ENCODE measurements at regions not wholly inside any gene's neighbourhood (a gene's known extent, or its start where the extent isn't known, plus 50 kb on each side); places are given as distances from the start of the nearest gene placed in this dataset.

DNA sequence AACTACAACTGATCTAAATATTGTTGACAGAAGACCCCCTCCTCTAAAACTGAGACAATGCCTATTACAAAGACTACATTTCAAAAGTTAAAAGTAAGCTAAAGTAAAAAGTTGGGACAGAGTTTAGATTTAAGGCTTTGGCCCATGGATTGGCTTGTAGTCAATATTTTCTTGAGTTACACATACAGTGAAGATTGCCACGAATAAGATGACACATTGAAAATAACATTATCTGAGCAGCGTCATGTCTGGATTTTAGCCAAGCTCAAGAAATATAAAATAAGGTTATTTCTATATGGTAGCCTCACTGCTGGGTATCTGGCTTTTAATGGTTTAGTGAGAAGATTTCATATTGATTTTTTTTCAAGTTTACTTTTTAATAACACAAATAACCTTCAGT, 266.2 kb upstream of the LDB2 start:
- Histone ChIP-seq H3K4me3 (no peak overlapping the region), H3K9me3 (no peaks in the 10 kb centered on the region), H3K27me3 (no peaks in the 10 kb centered on the region), H3K27ac (no peak overlapping the region), H3K36me3 (no peaks in the 10 kb centered on the region), H3K4me1 (no peaks in the 10 kb centered on the region)
- no peak for ATAC-seq
- no peak for TF ChIP-seq CTCF (IDR thresholded peaks at IDR 0.05)
- no peak for DNase-seq
- intact Hi-C loops (cut with DNase I): no loop called here

DNA sequence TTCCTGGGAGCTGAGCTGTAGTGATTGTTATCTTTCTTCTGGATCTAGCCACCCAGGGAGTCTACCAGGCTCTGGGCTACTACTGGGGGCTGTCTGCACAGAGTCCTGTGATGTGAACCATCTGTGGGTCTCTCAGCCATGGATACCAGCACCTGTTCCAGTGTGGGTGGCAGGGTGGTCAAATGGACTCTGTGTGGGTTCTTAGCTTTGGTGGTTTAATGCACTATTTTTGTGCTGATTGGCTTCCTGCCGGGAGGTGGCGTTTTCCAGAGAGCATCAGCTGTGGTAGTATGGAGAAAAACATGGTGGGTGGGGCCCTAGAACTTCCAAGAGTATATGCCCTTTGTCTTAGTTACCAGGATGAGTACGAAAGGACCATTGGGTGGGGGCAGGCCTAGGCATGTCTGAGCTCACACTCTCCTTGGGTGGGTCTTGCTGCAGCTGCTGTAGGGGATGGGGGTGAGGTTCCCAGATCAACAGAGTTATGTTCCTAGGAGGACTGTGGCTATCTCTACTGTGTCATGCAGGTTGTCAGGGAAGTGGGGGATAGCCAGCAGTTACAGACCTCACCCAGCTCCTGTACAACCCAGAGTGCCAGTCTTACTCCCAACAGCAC, 264.8 kb upstream of the LDB2 start:
- Histone ChIP-seq H3K27me3 (no peaks in the 10 kb centered on the region), H3K36me3 (no peaks in the 10 kb centered on the region), H3K9me3 (no peaks in the 10 kb centered on the region), H3K4me3 (no peak overlapping the region), H3K27ac (no peak overlapping the region), H3K4me1 (no peaks in the 10 kb centered on the region)
- ATAC-seq (no peak), DNase-seq (no peak)
- intact Hi-C loops (cut with DNase I): no loop called here
- TF ChIP-seq CTCF (IDR thresholded peaks at IDR 0.05): no peak

DNA sequence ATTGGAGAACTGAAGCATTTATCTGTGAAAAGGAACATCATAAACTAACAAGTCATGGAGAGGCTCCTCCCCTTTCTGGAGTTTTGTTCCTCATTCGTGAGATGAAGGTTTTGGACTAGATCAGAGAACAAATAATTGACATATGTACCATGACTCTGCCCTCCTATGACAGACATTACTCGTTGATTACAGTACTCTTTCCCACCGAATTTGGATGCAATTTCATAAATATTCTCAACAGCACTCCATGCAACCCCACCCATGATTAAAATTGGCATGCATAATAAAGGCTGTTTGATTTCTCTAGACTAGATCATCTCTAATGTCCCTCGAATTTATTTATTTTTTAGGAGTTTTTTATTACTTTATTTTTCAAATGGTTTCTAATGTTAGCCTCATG, 258.9 kb upstream of the LDB2 start:
- intact Hi-C loops (cut with DNase I): no loop called here
- Histone ChIP-seq H3K27me3 (no peaks in the 10 kb centered on the region), H3K36me3 (no peaks in the 10 kb centered on the region), H3K4me1 (no peaks in the 10 kb centered on the region), H3K27ac (no peak overlapping the region), H3K4me3 (no peak overlapping the region), H3K9me3 (no peaks in the 10 kb centered on the region)
- DNase-seq (no peak), ATAC-seq (no peak)
- no peak for TF ChIP-seq CTCF (IDR thresholded peaks at IDR 0.05)

DNA sequence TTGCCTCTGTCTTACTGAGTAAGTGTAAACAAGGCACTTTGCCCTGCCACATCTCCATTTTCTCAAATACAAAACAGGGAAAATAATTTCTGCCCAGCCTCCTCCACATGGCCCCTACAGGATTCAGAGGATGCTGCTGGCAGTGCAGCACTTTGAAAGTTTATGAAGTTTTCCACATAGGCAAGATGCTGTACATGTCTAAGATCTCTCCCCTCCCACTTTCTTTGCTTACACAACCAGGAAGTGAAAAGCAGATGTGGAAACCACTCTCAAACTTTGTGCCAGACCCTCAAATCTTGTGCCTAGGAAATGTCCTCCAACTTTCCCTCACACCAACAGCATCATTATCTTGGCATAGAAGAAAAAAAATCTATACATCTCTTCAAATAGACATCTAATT, 257.0 kb upstream of the LDB2 start:
- Histone ChIP-seq H3K9me3 (no peaks in the 10 kb centered on the region), H3K27me3 (no peaks in the 10 kb centered on the region), H3K36me3 (no peaks in the 10 kb centered on the region), H3K4me3 (no peak overlapping the region), H3K27ac (no peak overlapping the region), H3K4me1 (no peaks in the 10 kb centered on the region)
- intact Hi-C loops (cut with DNase I): no loop called here
- ATAC-seq (no peak), DNase-seq (no peak)
- no peak for TF ChIP-seq CTCF (IDR thresholded peaks at IDR 0.05)

DNA sequence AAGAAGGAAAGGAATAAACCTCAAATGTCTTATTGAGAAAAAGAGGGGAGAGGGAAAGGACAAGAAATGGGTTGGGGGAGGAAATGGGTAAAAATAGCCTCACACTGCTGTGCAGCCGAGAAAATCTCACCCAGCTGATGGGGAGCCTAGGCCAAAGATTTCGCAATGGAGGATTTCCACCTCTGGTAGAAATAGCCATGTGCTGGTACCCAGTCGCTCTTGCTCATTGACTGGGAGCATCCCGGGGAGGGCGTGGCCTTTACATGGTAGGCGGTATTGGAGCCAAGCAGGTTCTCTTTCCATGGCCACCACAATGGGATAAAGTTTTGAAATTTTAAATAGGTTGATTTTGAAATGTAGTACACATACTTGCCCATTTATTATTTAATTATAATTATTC, 255.1 kb upstream of the LDB2 start:
- no peak for DNase-seq
- Histone ChIP-seq H3K27ac (no peak overlapping the region), H3K36me3 (no peaks in the 10 kb centered on the region), H3K4me3 (no peak overlapping the region), H3K27me3 (no peaks in the 10 kb centered on the region), H3K4me1 (no peaks in the 10 kb centered on the region), H3K9me3 (no peaks in the 10 kb centered on the region)
- no peak for ATAC-seq
- no peak for TF ChIP-seq CTCF (IDR thresholded peaks at IDR 0.05)
- intact Hi-C loops (cut with DNase I): no loop called here

DNA sequence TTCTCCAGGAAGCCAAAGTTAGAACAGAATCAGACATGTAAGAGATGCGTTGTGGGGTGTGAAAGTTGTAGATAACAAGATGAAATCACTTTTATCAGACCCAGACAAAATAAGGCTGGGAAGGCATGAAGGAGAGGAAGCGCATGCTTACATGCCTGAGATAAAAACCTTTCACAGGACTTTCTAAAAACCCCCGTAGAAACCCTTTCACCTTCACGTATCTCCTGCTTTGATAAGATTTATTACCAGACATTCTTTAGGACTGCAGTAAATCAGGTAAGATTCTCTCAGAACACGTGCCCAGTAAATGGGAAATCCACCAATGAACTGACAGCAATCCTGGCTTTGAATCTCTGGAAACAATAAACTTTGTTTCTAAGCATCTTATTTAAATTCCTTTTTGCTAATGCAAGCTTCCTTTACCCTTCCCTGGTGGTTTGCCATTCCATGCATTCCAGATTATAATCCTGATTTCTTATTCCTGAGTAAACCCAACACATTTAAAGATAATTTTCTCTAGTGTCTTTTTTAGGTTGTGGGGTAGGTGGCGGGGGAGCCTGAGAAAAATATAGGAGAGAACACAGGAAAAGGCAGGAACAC, 254.6 kb upstream of the LDB2 start:
- no peaks in the 10 kb centered on the region for H3K27me3 ChIP-seq
- no peak overlapping the region for H3K4me3 ChIP-seq
- H3K36me3 ChIP-seq: no peaks in the 10 kb centered on the region
- intact Hi-C loops (cut with DNase I): no loop called here
- ATAC-seq: no peak
- no peak for DNase-seq
- no peak overlapping the region for H3K27ac ChIP-seq
- H3K9me3 ChIP-seq: no peaks in the 10 kb centered on the region
- TF ChIP-seq CTCF (IDR thresholded peaks at IDR 0.05): no peak
- H3K4me1 ChIP-seq: no peaks in the 10 kb centered on the region

Measured in upper lobe of right lung (tissue), 1 donor.